ENCODE measurements at regions not wholly inside any gene's neighbourhood (a gene's known extent, or its start where the extent isn't known, plus 50 kb on each side); places are given as distances from the start of the nearest gene placed in this dataset.

DNA sequence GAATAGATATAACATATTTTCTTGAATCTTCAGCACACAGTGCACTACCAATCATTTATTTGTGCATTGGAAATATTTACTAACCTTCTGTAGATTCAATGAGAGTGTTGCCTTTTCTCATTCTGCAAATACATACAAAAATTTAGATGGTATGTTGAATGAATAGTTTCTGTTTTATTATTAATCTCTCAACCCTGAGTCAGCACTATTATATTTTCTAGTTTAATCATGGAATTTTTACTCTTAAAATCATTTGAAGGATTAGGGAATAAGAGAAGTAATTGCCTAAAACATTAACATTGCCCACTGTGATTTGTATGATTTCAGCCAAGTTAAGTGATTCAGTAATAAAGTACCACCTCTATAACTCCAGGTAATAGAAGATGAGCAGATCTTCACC is 370.2 kb upstream of the CDH7 start:
- H3K4me3 ChIP-seq (ENCODE audit: low read depth, low read length), result no peak overlapping the region
- DNase-seq (ENCODE audit: low read depth), result no peak
- TF ChIP-seq MYC (IDR thresholded peaks at IDR 0.05; ENCODE audit: low read depth, low read length) (no peak), POLR2A (IDR thresholded peaks at IDR 0.05; ENCODE audit: extremely low read depth, insufficient read length) (no peak)
- TF ChIP-seq, protein P1, sequence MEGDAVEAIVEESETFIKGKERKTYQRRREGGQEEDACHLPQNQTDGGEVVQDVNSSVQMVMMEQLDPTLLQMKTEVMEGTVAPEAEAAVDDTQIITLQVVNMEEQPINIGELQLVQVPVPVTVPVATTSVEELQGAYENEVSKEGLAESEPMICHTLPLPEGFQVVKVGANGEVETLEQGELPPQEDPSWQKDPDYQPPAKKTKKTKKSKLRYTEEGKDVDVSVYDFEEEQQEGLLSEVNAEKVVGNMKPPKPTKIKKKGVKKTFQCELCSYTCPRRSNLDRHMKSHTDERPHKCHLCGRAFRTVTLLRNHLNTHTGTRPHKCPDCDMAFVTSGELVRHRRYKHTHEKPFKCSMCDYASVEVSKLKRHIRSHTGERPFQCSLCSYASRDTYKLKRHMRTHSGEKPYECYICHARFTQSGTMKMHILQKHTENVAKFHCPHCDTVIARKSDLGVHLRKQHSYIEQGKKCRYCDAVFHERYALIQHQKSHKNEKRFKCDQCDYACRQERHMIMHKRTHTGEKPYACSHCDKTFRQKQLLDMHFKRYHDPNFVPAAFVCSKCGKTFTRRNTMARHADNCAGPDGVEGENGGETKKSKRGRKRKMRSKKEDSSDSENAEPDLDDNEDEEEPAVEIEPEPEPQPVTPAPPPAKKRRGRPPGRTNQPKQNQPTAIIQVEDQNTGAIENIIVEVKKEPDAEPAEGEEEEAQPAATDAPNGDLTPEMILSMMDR (IDR thresholded peaks at IDR 0.05; ENCODE audit: low read depth, low read length), result no peak
- TF ChIP-seq, protein P2, sequence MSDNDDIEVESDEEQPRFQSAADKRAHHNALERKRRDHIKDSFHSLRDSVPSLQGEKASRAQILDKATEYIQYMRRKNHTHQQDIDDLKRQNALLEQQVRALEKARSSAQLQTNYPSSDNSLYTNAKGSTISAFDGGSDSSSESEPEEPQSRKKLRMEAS (IDR thresholded peaks at IDR 0.05; ENCODE audit: low read depth, low read length), result no peak

DNA sequence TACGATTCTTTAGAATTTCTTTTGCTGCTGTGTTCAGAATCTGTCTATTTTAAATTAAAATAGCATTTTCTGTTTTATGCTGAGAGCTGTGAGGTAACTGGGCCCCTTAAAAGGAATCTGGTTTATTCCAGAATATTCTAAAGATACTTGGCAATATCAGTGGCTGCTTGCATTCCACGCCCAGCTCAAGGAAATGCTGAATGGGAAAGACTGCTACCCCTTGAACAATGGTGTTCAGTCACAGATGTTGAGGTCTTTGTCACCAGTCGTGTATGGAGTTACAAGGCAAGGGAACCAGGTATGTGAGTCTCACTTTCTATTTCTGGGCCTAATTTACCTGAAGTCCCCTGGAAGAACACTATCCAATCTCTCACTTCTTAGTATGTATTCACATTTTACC is 377.9 kb upstream of the CDH7 start:
- no peak overlapping the region for H3K4me3 ChIP-seq (ENCODE audit: low read depth, low read length)
- no peak for TF ChIP-seq MYC (IDR thresholded peaks at IDR 0.05; ENCODE audit: low read depth, low read length)
- TF ChIP-seq, protein P2 (IDR thresholded peaks at IDR 0.05; ENCODE audit: low read depth, low read length), result no peak
- TF ChIP-seq, protein P1 (IDR thresholded peaks at IDR 0.05; ENCODE audit: low read depth, low read length), result no peak
- TF ChIP-seq POLR2A (IDR thresholded peaks at IDR 0.05; ENCODE audit: extremely low read depth, insufficient read length), result no peak
- DNase-seq (ENCODE audit: low read depth), result no peak

DNA sequence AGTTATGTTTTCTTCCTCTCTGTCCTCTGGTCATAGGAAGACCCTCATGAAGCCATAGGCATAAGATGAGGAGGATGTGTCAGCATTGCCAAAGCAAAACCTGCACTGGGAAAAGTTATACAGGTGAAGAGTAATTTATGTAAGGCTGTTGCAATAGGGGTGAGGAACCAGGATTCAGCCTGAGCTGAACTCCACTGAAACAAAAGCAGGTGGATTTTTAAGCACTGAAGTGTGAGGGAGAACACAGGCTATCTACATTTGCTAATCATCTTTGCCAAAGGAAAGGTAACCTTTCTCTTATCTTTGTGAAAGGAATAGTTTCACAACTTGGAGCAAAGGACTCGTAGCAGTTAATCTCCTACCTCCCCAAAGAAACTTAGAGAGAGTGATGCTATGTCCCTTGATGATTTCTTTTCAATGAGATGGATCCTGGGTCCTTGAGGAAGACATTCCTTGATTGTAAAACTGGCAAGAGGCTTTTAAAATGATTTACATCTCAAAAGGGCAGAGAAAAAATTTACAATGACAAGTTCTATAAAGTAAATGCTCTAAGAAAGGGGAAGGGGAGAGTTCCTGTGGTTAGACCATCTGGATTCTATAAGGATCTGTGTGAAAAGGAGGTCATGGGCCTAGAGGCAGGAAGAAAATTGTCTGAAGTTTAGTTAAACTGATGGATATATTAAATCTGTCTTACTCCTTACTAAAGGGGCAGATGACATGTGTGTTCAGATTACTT is 385.4 kb upstream of the CDH7 start:
- no peak for DNase-seq (ENCODE audit: low read depth)
- TF ChIP-seq, protein P2 (IDR thresholded peaks at IDR 0.05; ENCODE audit: low read depth, low read length), result no peak
- TF ChIP-seq MYC (IDR thresholded peaks at IDR 0.05; ENCODE audit: low read depth, low read length) (no peak), POLR2A (IDR thresholded peaks at IDR 0.05; ENCODE audit: extremely low read depth, insufficient read length) (no peak)
- TF ChIP-seq, protein P1 (IDR thresholded peaks at IDR 0.05; ENCODE audit: low read depth, low read length), result no peak
- H3K4me3 ChIP-seq (ENCODE audit: low read depth, low read length), result no peak overlapping the region

DNA sequence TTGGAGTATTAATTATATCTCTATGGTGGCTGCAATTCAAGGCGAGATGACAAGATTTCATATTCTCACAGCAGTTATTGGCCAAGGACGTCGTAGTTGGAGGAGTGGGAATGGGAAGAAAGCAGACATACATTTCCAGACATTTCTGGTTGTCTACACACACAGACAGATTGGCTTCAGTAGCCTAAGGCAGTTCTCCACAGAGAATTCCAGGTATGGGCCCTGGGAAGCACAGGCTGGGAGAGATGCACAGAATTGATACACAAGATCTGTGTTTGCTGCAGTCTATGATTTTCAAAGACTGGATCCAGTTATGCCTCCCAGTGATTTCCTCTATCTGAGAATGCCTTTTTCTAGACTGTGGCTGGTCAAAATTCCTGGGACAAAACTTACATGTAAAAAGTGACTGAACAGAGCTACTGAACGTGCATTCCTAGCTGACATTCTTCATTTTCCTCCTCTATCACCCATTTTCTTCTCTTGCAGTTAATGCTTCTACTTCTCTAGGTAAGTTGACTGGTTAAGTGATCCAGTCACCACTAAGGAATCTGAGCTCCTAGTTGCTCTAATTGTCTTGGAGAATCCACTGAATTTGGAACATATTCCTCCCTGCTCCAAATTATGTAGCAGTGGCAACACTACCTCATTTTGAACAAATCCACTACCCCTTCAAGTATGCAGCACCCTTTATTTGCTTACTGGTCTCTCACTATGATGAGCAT is 386.7 kb upstream of the CDH7 start:
- DNase-seq (ENCODE audit: low read depth), result no peak
- H3K4me3 ChIP-seq (ENCODE audit: low read depth, low read length), result no peak overlapping the region
- TF ChIP-seq, protein P1 (IDR thresholded peaks at IDR 0.05; ENCODE audit: low read depth, low read length), result no peak
- TF ChIP-seq MYC (IDR thresholded peaks at IDR 0.05; ENCODE audit: low read depth, low read length) (no peak), POLR2A (IDR thresholded peaks at IDR 0.05; ENCODE audit: extremely low read depth, insufficient read length) (no peak)
- TF ChIP-seq, protein P2 (IDR thresholded peaks at IDR 0.05; ENCODE audit: low read depth, low read length), result no peak

DNA sequence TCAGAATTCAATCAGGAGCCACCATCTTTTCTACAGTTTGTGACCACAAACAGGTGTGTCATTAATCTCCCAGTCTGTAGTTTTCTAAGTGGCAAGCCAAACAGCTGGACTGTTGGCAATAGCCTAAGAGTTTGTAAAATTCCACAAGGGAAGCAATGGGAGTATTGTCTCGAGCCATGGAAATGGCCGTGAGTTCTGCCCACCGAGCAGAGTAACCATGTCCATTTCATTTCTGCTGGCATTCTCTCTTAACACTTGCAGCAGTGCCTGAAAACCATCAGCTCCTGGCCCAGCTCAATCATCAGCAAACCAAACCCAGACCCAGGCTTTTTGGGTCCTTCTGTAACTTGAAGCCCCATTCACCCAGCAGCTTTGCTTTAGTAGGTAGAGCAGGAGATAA is 387.8 kb upstream of the CDH7 start:
- DNase-seq (ENCODE audit: low read depth), result no peak
- no peak overlapping the region for H3K4me3 ChIP-seq (ENCODE audit: low read depth, low read length)
- TF ChIP-seq, protein P1 (IDR thresholded peaks at IDR 0.05; ENCODE audit: low read depth, low read length), result no peak
- TF ChIP-seq MYC (IDR thresholded peaks at IDR 0.05; ENCODE audit: low read depth, low read length), result no peak
- TF ChIP-seq, protein P2 (IDR thresholded peaks at IDR 0.05; ENCODE audit: low read depth, low read length), result no peak
- no peak for TF ChIP-seq POLR2A (IDR thresholded peaks at IDR 0.05; ENCODE audit: extremely low read depth, insufficient read length)
